Keratinocyte (primary cell): ENCODE measurements at regions not wholly inside any gene's neighbourhood (a gene's known extent, or its start where the extent isn't known, plus 50 kb on each side); places are given as distances from the start of the nearest gene placed in this dataset.

Experiments used
- DNase-seq: peaks from one replicate; pipeline ENCODE4 v3.0.0-alpha.2; 2011; ENCODE audit warnings: low read depth, missing footprints, low spot score
- FAIRE-seq: peaks from 2 replicates; lab custom pipeline; 2011; peaks lifted over from hg19 to GRCh38; lab: Jason Lieb, UNC
- H2AFZ ChIP-seq: 2 replicates; pipeline ENCODE4 v1.6.0; 2012; ENCODE audit warnings: low read length, control low read depth, inconsistent platforms; ENCODE audit not compliant: control insufficient read depth
- H3K27ac ChIP-seq: 2 replicates; pipeline ENCODE4 v1.5.1; 2011; ENCODE audit warnings: low read length; ENCODE audit not compliant: control insufficient read depth, insufficient read depth
- H3K27me3 ChIP-seq: 3 replicates; pipeline ENCODE4 v1.6.0; 2011; ENCODE audit warnings: low read length; ENCODE audit not compliant: control insufficient read depth, insufficient read depth; ENCODE audit errors: extremely low read depth
- H3K36me3 ChIP-seq, 2 experiments: 2 replicates in 1 of 2; 3 replicates in 1 of 2; pipeline ENCODE4 v1.5.1; 2011; ENCODE audit warnings: low read length in 2 of 2, mild to moderate bottlenecking in 1 of 2; ENCODE audit not compliant: control insufficient read depth in 2 of 2, insufficient read depth in 2 of 2; ENCODE audit errors: extremely low read depth in 1 of 2
- H3K4me1 ChIP-seq: 3 replicates; pipeline ENCODE4 v1.5.1; 2011; ENCODE audit warnings: low read length; ENCODE audit not compliant: control insufficient read depth, insufficient read depth; ENCODE audit errors: extremely low read depth
- H3K4me2 ChIP-seq: 3 replicates; pipeline ENCODE4 v1.6.0; 2011; ENCODE audit warnings: low read depth, low read length; ENCODE audit not compliant: control insufficient read depth, insufficient read depth; ENCODE audit errors: extremely low read depth
- H3K4me3 ChIP-seq, 3 experiments: fragments of 200-600 bp in 1 of 3; sonication (generic) in 1 of 3; 2 replicates in 2 of 3; 3 replicates in 1 of 3; pipeline ENCODE4 v1.5.1; 2011 to 2016; ENCODE audit warnings: low read length in 3 of 3, mild to moderate bottlenecking in 3 of 3, control low read depth in 2 of 3, inconsistent platforms in 1 of 3, low read depth in 1 of 3, mixed read lengths in 1 of 3, mixed run types in 1 of 3, moderate library complexity in 1 of 3; ENCODE audit not compliant: control insufficient read depth in 2 of 3, insufficient read depth in 2 of 3; ENCODE audit errors: extremely low read depth in 1 of 3
- H3K79me2 ChIP-seq: 2 replicates; pipeline ENCODE4 v1.6.0; 2012; ENCODE audit warnings: low read length; ENCODE audit not compliant: control insufficient read depth, insufficient read depth
- H3K9ac ChIP-seq: 3 replicates; pipeline ENCODE4 v1.6.0; 2011; ENCODE audit warnings: low read length; ENCODE audit not compliant: control insufficient read depth, insufficient read depth; ENCODE audit errors: extremely low read depth
- H3K9me1 ChIP-seq: 3 replicates; pipeline ENCODE4 v1.6.0; 2011; ENCODE audit warnings: low read length; ENCODE audit not compliant: control insufficient read depth, insufficient read depth; ENCODE audit errors: extremely low read depth
- H3K9me3 ChIP-seq: 2 replicates; pipeline ENCODE4 v1.5.1; 2012; ENCODE audit warnings: low read depth, low read length; ENCODE audit not compliant: control insufficient read depth
- H4K20me1 ChIP-seq: 3 replicates; pipeline ENCODE4 v1.6.0; 2011; ENCODE audit warnings: low read length; ENCODE audit not compliant: control insufficient read depth, insufficient read depth; ENCODE audit errors: extremely low read depth
- CTCF ChIP-seq, 3 experiments: IDR thresholded peaks in 1 of 3; conservative IDR thresholded peaks in 1 of 3; optimal IDR thresholded peaks in 1 of 3; 2 replicates in 2 of 3; 3 replicates in 1 of 3; pipeline versions ENCODE3 to v1.5.1; 2011; ENCODE audit warnings: low read length in 3 of 3, mild to moderate bottlenecking in 3 of 3, moderate library complexity in 2 of 3, control low read depth in 1 of 3, inconsistent platforms in 1 of 3; ENCODE audit not compliant: insufficient read depth in 2 of 3; ENCODE audit errors: extremely low read depth in 1 of 3
- EZH2 ChIP-seq: IDR thresholded peaks from one replicate; pipeline ENCODE4 v1.6.1; 2012; ENCODE audit warnings: inconsistent platforms, mild to moderate bottlenecking, low read length, moderate library complexity
- dilution Hi-C: fragments of 300-500 bp; cut with MboI; formaldehyde crosslinking; loops from one replicate; pipeline ENCODE4 v1.7.0; 2020; ENCODE audit warnings: low sequenced_read_pairs; ENCODE audit not compliant: extremely low pct_ligation_motif_present

- no peak for FAIRE-seq
Measured at GRCh38 chr1:208907790-208908189, 663.6 kb upstream of the PLXNA2 start.

GRCh38 chr1:208909011-208909984 is 665.1 kb upstream of the PLXNA2 start:
- Histone ChIP-seq H3K36me3 (no peaks in the 10 kb centered on the region), H4K20me1 (no peaks in the 10 kb centered on the region), H3K79me2 (no peaks in the 10 kb centered on the region), H2AFZ (no peak overlapping the region), H3K4me2 (no peak overlapping the region), H3K9me3 (no peaks in the 10 kb centered on the region), H3K27me3 (no peaks in the 10 kb centered on the region), H3K4me3 (no peak overlapping the region), H3K4me1 (no peaks in the 10 kb centered on the region), H3K9ac (no peak overlapping the region), H3K9me1 (no peaks in the 10 kb centered on the region), H3K27ac (no peak overlapping the region)
- DNase-seq (no peak), FAIRE-seq (no peak)
- TF ChIP-seq EZH2 (no peak), CTCF (optimal IDR thresholded peaks at IDR 0.05 in 1 of 3, IDR thresholded peaks at IDR 0.05 in 1 of 3, conservative IDR thresholded peaks at IDR 0.05 in 1 of 3; ENCODE audit: extremely low read depth in 1 of 3, insufficient read depth in 2 of 3, low read length in 3 of 3) (no peak)
- dilution Hi-C loops, result no loop called here

More at GRCh38 chr1:208907790-208908189, 663.6 kb upstream of the PLXNA2 start:
- Histone ChIP-seq H3K4me2 (no peak overlapping the region), H3K36me3 (no peaks in the 10 kb centered on the region), H3K27me3 (no peaks in the 10 kb centered on the region), H3K9me1 (no peaks in the 10 kb centered on the region), H3K4me1 (no peaks in the 10 kb centered on the region), H3K4me3 (no peak overlapping the region), H3K9me3 (no peaks in the 10 kb centered on the region), H3K9ac (no peak overlapping the region), H2AFZ (no peak overlapping the region), H3K79me2 (no peaks in the 10 kb centered on the region), H4K20me1 (no peaks in the 10 kb centered on the region), H3K27ac (no peak overlapping the region)
- TF ChIP-seq CTCF (optimal IDR thresholded peaks at IDR 0.05 in 1 of 3, IDR thresholded peaks at IDR 0.05 in 1 of 3, conservative IDR thresholded peaks at IDR 0.05 in 1 of 3; ENCODE audit: extremely low read depth in 1 of 3, insufficient read depth in 2 of 3, low read length in 3 of 3) (no peak), EZH2 (no peak)
- DNase-seq, result no peak
- dilution Hi-C loops, result no loop called here
